ENCODE measurements at regions not wholly inside any gene's neighbourhood (a gene's known extent, or its start where the extent isn't known, plus 50 kb on each side); places are given as distances from the start of the nearest gene placed in this dataset.
"Not testable (repeated sequence)": the region's sequence is repeated elsewhere in the genome, so short reads cannot be mapped to it uniquely, and the experiment has no call there.

DNA sequence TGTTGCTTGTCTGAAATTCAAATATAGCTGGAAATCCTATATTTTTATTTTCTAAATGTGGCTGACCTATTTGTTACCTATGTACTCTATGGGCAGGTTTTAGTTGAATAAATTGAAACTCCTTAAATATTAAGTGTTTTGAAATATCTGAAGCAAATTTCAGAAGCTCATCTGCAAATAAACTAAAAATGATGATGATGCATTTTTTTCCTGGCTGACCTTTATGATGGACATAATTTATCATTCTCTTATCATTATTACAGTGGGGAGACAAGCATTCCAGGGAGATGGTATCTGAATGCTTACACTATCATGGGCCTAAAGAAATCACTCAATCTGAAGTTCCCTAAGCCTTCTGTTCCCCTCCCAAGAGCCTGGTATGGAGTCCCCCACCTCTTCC is 1225.2 kb downstream of the AACS start:
- no peaks in the 10 kb centered on the region for H3K9me2 ChIP-seq (ENCODE audit: insufficient read depth)
- no peaks in the 10 kb centered on the region for H3K9me3 ChIP-seq (ENCODE audit: low read depth)
- no peaks in the 10 kb centered on the region for H3F3A ChIP-seq (ENCODE audit: insufficient read depth)
- no peak overlapping the region for H3K27ac ChIP-seq
- H3K79me2 ChIP-seq (ENCODE audit: insufficient read depth): no peaks in the 10 kb centered on the region
- H4K20me1 ChIP-seq (ENCODE audit: insufficient read depth): no peaks in the 10 kb centered on the region
- H3K27me3 ChIP-seq (replicated peaks; ENCODE audit: insufficient read depth): no peaks in the 10 kb centered on the region
- no peak overlapping the region for H3K4me3 ChIP-seq
- H2AFZ ChIP-seq: no peak overlapping the region
- no peaks in the 10 kb centered on the region for H3K36me3 ChIP-seq (ENCODE audit: low read depth)
- H3K9ac ChIP-seq: no peak overlapping the region
- no peaks in the 10 kb centered on the region for H3K4me1 ChIP-seq (ENCODE audit: insufficient read depth)
- in situ Hi-C loops (cut with MboI): no loop called here
- TF ChIP-seq EZH2 (IDR thresholded peaks at IDR 0.05; ENCODE audit: insufficient read depth, poor library complexity, severe bottlenecking) (no peak), EZH2phosphoT487 (IDR thresholded peaks at IDR 0.05; ENCODE audit: insufficient read depth, low read depth) (no peak)
- no peak overlapping the region for H3K4me2 ChIP-seq (ENCODE audit: unreplicated experiment)
- no peak for DNase-seq

DNA sequence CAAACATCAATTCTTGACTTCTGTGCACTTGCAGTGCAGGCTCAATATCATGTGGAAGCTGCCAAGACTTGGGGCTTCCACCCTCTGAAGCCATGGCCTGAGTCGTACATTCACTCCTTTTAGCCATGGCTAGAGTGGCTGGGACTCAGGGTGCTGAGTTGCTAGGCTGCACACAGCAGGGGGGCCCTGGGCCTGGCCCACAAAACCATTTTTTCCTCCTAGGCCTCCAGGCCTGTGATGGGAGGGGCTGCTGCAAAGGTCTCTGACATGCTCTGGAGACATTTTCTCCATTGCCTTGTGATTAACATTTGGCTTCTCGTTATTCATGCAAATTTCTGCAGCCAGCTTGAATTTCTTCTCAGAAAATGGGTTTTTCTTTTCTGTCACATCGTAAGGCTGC is 1226.8 kb downstream of the AACS start:
- H3F3A ChIP-seq (ENCODE audit: insufficient read depth); H3K27ac ChIP-seq; DNase-seq; H3K79me2 ChIP-seq (ENCODE audit: insufficient read depth); H3K9me2 ChIP-seq (ENCODE audit: insufficient read depth); H3K4me3 ChIP-seq; H4K20me1 ChIP-seq (ENCODE audit: insufficient read depth); H3K27me3 ChIP-seq (replicated peaks; ENCODE audit: insufficient read depth); H3K9ac ChIP-seq; H3K36me3 ChIP-seq (ENCODE audit: low read depth); H3K4me2 ChIP-seq (ENCODE audit: unreplicated experiment); H3K4me1 ChIP-seq (ENCODE audit: insufficient read depth); H3K9me3 ChIP-seq (ENCODE audit: low read depth); H2AFZ ChIP-seq; in situ Hi-C loops (cut with MboI): not testable (repeated sequence)
- 11 to 18% methylated on average over 3 of the region's 3 CpGs for WGBS, 2 experiments (ENCODE audit: low coverage in 1 of 2, low lambda C conversion rate in 2 of 2, missing lambda C conversion rate in 2 of 2)

DNA sequence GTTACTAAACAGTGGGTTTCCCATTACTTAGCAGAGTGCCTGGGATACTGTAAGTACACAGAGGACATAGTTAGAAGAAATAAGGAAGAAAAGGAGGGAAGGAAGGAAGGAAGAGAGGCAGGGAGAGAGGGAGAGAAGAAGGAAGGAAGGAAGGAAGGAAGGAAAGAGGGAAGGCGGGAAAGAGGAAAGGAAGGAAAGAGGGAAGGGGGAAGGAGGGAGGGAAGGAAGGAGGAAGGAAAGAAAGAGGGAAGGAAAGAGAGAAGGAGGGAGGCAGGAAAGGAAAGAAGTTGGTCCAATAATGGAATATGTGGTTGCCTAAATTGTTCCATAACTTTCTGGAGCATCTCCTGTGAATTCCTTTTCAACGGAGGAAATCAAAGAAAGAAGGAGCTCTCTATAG is 1230.4 kb downstream of the AACS start:
- Histone ChIP-seq H3K9ac (no peak overlapping the region), H3K27me3 (replicated peaks; ENCODE audit: insufficient read depth) (no peaks in the 10 kb centered on the region), H3K9me2 (ENCODE audit: insufficient read depth) (no peaks in the 10 kb centered on the region), H2AFZ (no peak overlapping the region), H3K4me3 (no peak overlapping the region), H3K4me1 (ENCODE audit: insufficient read depth) (no peaks in the 10 kb centered on the region), H3F3A (ENCODE audit: insufficient read depth) (no peaks in the 10 kb centered on the region), H3K36me3 (ENCODE audit: low read depth) (no peaks in the 10 kb centered on the region), H3K9me3 (ENCODE audit: low read depth) (no peaks in the 10 kb centered on the region), H4K20me1 (ENCODE audit: insufficient read depth) (no peaks in the 10 kb centered on the region), H3K79me2 (ENCODE audit: insufficient read depth) (no peaks in the 10 kb centered on the region), H3K27ac (no peak overlapping the region), H3K4me2 (ENCODE audit: unreplicated experiment) (no peak overlapping the region)
- DNase-seq: no peak
- 20 to 29% methylated on average over 2 of the region's 2 CpGs for WGBS, 2 experiments (ENCODE audit: low coverage in 1 of 2, low lambda C conversion rate in 2 of 2, missing lambda C conversion rate in 2 of 2)
- TF ChIP-seq EZH2phosphoT487 (IDR thresholded peaks at IDR 0.05; ENCODE audit: insufficient read depth, low read depth): no peak
- TF ChIP-seq EZH2 (IDR thresholded peaks at IDR 0.05; ENCODE audit: insufficient read depth, poor library complexity, severe bottlenecking): no peak
- in situ Hi-C loops (cut with MboI): no loop called here

DNA sequence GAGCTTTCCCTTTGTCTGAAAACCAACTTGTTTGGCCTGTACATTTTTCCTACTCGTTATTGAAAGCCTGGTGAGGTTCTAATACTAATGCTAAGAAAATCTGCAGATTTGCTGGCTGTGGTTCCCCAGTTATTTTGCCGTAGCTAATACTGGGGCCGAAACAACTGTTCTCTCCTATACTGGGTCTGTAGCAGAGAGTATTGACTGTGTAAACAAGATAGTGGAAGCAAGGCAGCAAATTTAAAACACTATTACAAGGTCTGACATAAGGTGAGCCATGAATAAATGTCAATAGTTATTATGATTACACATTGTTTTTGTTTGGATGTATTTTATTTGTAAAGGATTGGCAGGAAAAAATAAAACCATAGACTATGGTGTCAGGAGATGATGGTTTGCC is 1244.0 kb downstream of the AACS start:
- H4K20me1 ChIP-seq (ENCODE audit: insufficient read depth): no peaks in the 10 kb centered on the region
- no peaks in the 10 kb centered on the region for H3F3A ChIP-seq (ENCODE audit: insufficient read depth)
- no peak overlapping the region for H3K9ac ChIP-seq
- H3K4me3 ChIP-seq: no peak overlapping the region
- H2AFZ ChIP-seq: no peak overlapping the region
- TF ChIP-seq EZH2 (IDR thresholded peaks at IDR 0.05; ENCODE audit: insufficient read depth, poor library complexity, severe bottlenecking) (no peak), EZH2phosphoT487 (IDR thresholded peaks at IDR 0.05; ENCODE audit: insufficient read depth, low read depth) (no peak)
- no peaks in the 10 kb centered on the region for H3K36me3 ChIP-seq (ENCODE audit: low read depth)
- H3K27me3 ChIP-seq (replicated peaks; ENCODE audit: insufficient read depth): no peaks in the 10 kb centered on the region
- no peak overlapping the region for H3K4me2 ChIP-seq (ENCODE audit: unreplicated experiment)
- H3K27ac ChIP-seq: no peak overlapping the region
- H3K79me2 ChIP-seq (ENCODE audit: insufficient read depth): no peaks in the 10 kb centered on the region
- no peak for DNase-seq
- WGBS, 2 experiments (ENCODE audit: low coverage in 1 of 2, low lambda C conversion rate in 2 of 2, missing lambda C conversion rate in 2 of 2): 8 to 22% methylated on average over 3 of the region's 3 CpGs
- H3K4me1 ChIP-seq (ENCODE audit: insufficient read depth): no peaks in the 10 kb centered on the region
- no peaks in the 10 kb centered on the region for H3K9me2 ChIP-seq (ENCODE audit: insufficient read depth)
- in situ Hi-C loops (cut with MboI): no loop called here
- no peaks in the 10 kb centered on the region for H3K9me3 ChIP-seq (ENCODE audit: low read depth)

DNA sequence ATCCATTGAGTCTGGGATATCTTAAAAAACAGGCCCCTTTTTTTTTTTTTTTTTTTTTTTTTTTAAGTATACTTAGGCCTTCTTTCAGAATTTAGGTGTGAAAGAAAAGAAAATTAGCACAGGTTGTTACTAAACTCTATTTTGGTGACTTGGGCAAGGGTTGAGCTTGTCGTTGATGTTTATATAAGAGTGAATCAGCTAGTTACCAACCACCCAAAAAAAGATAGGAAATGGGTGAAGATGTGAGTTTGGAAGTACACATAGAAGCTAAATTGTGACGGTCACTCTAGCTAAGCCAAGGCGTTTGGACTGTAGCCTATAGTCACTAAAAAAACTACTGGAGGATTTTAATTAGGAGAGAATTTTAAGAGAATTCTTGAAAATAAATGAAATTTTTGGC is 1247.2 kb downstream of the AACS start:
- Histone ChIP-seq H3K4me1 (ENCODE audit: insufficient read depth) (no peaks in the 10 kb centered on the region), H3K79me2 (ENCODE audit: insufficient read depth) (no peaks in the 10 kb centered on the region), H3K4me2 (ENCODE audit: unreplicated experiment) (no peak overlapping the region), H3K9ac (no peak overlapping the region), H3K9me3 (ENCODE audit: low read depth) (no peaks in the 10 kb centered on the region), H3K9me2 (ENCODE audit: insufficient read depth) (no peaks in the 10 kb centered on the region), H4K20me1 (ENCODE audit: insufficient read depth) (no peaks in the 10 kb centered on the region), H3K4me3 (no peak overlapping the region), H3K27me3 (replicated peaks; ENCODE audit: insufficient read depth) (no peaks in the 10 kb centered on the region), H2AFZ (no peak overlapping the region), H3F3A (ENCODE audit: insufficient read depth) (no peaks in the 10 kb centered on the region), H3K36me3 (ENCODE audit: low read depth) (no peaks in the 10 kb centered on the region), H3K27ac (no peak overlapping the region)
- WGBS, 2 experiments (ENCODE audit: low coverage in 1 of 2, low lambda C conversion rate in 2 of 2, missing lambda C conversion rate in 2 of 2): 34 to 37% methylated on average over 3 of the region's 3 CpGs
- DNase-seq: no peak
- no peak for TF ChIP-seq EZH2phosphoT487 (IDR thresholded peaks at IDR 0.05; ENCODE audit: insufficient read depth, low read depth)
- no peak for TF ChIP-seq EZH2 (IDR thresholded peaks at IDR 0.05; ENCODE audit: insufficient read depth, poor library complexity, severe bottlenecking)
- in situ Hi-C loops (cut with MboI): no loop called here

All from GM23248 (cell line).